Keratinocyte (primary cell): ENCODE measurements at regions not wholly inside any gene's neighbourhood (a gene's known extent, or its start where the extent isn't known, plus 50 kb on each side); places are given as distances from the start of the nearest gene placed in this dataset.

Source experiments
- DNase-seq: peaks from one replicate; pipeline ENCODE4 v3.0.0-alpha.2; 2011; ENCODE audit warnings: low read depth, missing footprints, low spot score
- FAIRE-seq: peaks from 2 replicates; lab custom pipeline; 2011; peaks lifted over from hg19 to GRCh38; lab: Jason Lieb, UNC
- H2AFZ ChIP-seq: 2 replicates; pipeline ENCODE4 v1.6.0; 2012; ENCODE audit warnings: low read length, control low read depth, inconsistent platforms; ENCODE audit not compliant: control insufficient read depth
- H3K27ac ChIP-seq: 2 replicates; pipeline ENCODE4 v1.5.1; 2011; ENCODE audit warnings: low read length; ENCODE audit not compliant: control insufficient read depth, insufficient read depth
- H3K27me3 ChIP-seq: 3 replicates; pipeline ENCODE4 v1.6.0; 2011; ENCODE audit warnings: low read length; ENCODE audit not compliant: control insufficient read depth, insufficient read depth; ENCODE audit errors: extremely low read depth
- H3K36me3 ChIP-seq, 2 experiments: 2 replicates in 1 of 2; 3 replicates in 1 of 2; pipeline ENCODE4 v1.5.1; 2011; ENCODE audit warnings: low read length in 2 of 2, mild to moderate bottlenecking in 1 of 2; ENCODE audit not compliant: control insufficient read depth in 2 of 2, insufficient read depth in 2 of 2; ENCODE audit errors: extremely low read depth in 1 of 2
- H3K4me1 ChIP-seq: 3 replicates; pipeline ENCODE4 v1.5.1; 2011; ENCODE audit warnings: low read length; ENCODE audit not compliant: control insufficient read depth, insufficient read depth; ENCODE audit errors: extremely low read depth
- H3K4me2 ChIP-seq: 3 replicates; pipeline ENCODE4 v1.6.0; 2011; ENCODE audit warnings: low read depth, low read length; ENCODE audit not compliant: control insufficient read depth, insufficient read depth; ENCODE audit errors: extremely low read depth
- H3K4me3 ChIP-seq, 3 experiments: fragments of 200-600 bp in 1 of 3; sonication (generic) in 1 of 3; 2 replicates in 2 of 3; 3 replicates in 1 of 3; pipeline ENCODE4 v1.5.1; 2011 to 2016; ENCODE audit warnings: low read length in 3 of 3, mild to moderate bottlenecking in 3 of 3, control low read depth in 2 of 3, inconsistent platforms in 1 of 3, low read depth in 1 of 3, mixed read lengths in 1 of 3, mixed run types in 1 of 3, moderate library complexity in 1 of 3; ENCODE audit not compliant: control insufficient read depth in 2 of 3, insufficient read depth in 2 of 3; ENCODE audit errors: extremely low read depth in 1 of 3
- H3K79me2 ChIP-seq: 2 replicates; pipeline ENCODE4 v1.6.0; 2012; ENCODE audit warnings: low read length; ENCODE audit not compliant: control insufficient read depth, insufficient read depth
- H3K9ac ChIP-seq: 3 replicates; pipeline ENCODE4 v1.6.0; 2011; ENCODE audit warnings: low read length; ENCODE audit not compliant: control insufficient read depth, insufficient read depth; ENCODE audit errors: extremely low read depth
- H3K9me1 ChIP-seq: 3 replicates; pipeline ENCODE4 v1.6.0; 2011; ENCODE audit warnings: low read length; ENCODE audit not compliant: control insufficient read depth, insufficient read depth; ENCODE audit errors: extremely low read depth
- H3K9me3 ChIP-seq: 2 replicates; pipeline ENCODE4 v1.5.1; 2012; ENCODE audit warnings: low read depth, low read length; ENCODE audit not compliant: control insufficient read depth
- H4K20me1 ChIP-seq: 3 replicates; pipeline ENCODE4 v1.6.0; 2011; ENCODE audit warnings: low read length; ENCODE audit not compliant: control insufficient read depth, insufficient read depth; ENCODE audit errors: extremely low read depth
- EZH2 ChIP-seq: IDR thresholded peaks from one replicate; pipeline ENCODE4 v1.6.1; 2012; ENCODE audit warnings: inconsistent platforms, mild to moderate bottlenecking, low read length, moderate library complexity
- dilution Hi-C: fragments of 300-500 bp; cut with MboI; formaldehyde crosslinking; loops from one replicate; pipeline ENCODE4 v1.7.0; 2020; ENCODE audit warnings: low sequenced_read_pairs; ENCODE audit not compliant: extremely low pct_ligation_motif_present
- TF ChIP-seq, protein P1 (sequence below), 3 experiments: IDR thresholded peaks in 1 of 3; conservative IDR thresholded peaks in 1 of 3; optimal IDR thresholded peaks in 1 of 3; 2 replicates in 2 of 3; 3 replicates in 1 of 3; pipeline versions ENCODE3 to v1.5.1; 2011; ENCODE audit warnings: low read length in 3 of 3, mild to moderate bottlenecking in 3 of 3, moderate library complexity in 2 of 3, control low read depth in 1 of 3, inconsistent platforms in 1 of 3; ENCODE audit not compliant: insufficient read depth in 2 of 3; ENCODE audit errors: extremely low read depth in 1 of 3

DNA sequence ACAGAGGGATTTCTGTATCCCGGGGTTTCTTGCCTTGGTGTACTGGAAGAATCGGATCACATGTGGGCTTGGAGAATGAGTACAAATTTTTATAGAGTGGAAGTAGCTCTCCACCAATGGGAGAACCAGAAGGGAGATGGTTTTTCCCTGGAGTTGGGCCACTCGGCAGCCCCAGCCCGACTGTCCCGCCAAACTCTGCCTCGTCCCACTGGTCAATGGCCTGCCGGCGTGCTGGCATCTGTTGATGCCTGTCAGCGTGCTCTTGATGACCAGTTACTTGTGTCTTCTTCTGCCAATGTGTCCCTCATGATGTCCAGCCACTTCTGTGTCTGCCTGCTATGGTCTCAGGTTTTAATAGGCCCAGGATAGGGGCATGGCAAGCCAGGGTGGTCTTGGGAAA is 100.5 kb downstream of the CFAP44 start:
- H3K27ac ChIP-seq: no peak overlapping the region
- FAIRE-seq: no peak
- no peak overlapping the region for H3K4me3 ChIP-seq
- no peak overlapping the region for H2AFZ ChIP-seq
- no peak for DNase-seq
- no peaks in the 10 kb centered on the region for H3K36me3 ChIP-seq
- no peaks in the 10 kb centered on the region for H4K20me1 ChIP-seq
- H3K27me3 ChIP-seq: no peaks in the 10 kb centered on the region
- no peak overlapping the region for H3K4me2 ChIP-seq
- H3K9me3 ChIP-seq: no peaks in the 10 kb centered on the region
- H3K9me1 ChIP-seq: no peaks in the 10 kb centered on the region
- dilution Hi-C loops: no loop called here
- TF ChIP-seq, protein P1, sequence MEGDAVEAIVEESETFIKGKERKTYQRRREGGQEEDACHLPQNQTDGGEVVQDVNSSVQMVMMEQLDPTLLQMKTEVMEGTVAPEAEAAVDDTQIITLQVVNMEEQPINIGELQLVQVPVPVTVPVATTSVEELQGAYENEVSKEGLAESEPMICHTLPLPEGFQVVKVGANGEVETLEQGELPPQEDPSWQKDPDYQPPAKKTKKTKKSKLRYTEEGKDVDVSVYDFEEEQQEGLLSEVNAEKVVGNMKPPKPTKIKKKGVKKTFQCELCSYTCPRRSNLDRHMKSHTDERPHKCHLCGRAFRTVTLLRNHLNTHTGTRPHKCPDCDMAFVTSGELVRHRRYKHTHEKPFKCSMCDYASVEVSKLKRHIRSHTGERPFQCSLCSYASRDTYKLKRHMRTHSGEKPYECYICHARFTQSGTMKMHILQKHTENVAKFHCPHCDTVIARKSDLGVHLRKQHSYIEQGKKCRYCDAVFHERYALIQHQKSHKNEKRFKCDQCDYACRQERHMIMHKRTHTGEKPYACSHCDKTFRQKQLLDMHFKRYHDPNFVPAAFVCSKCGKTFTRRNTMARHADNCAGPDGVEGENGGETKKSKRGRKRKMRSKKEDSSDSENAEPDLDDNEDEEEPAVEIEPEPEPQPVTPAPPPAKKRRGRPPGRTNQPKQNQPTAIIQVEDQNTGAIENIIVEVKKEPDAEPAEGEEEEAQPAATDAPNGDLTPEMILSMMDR (optimal IDR thresholded peaks at IDR 0.05 in 1 of 3, IDR thresholded peaks at IDR 0.05 in 1 of 3, conservative IDR thresholded peaks at IDR 0.05 in 1 of 3; ENCODE audit: extremely low read depth in 1 of 3, insufficient read depth in 2 of 3, low read length in 3 of 3): no peak
- H3K4me1 ChIP-seq: no peaks in the 10 kb centered on the region
- H3K9ac ChIP-seq: no peak overlapping the region
- H3K79me2 ChIP-seq: no peaks in the 10 kb centered on the region

DNA sequence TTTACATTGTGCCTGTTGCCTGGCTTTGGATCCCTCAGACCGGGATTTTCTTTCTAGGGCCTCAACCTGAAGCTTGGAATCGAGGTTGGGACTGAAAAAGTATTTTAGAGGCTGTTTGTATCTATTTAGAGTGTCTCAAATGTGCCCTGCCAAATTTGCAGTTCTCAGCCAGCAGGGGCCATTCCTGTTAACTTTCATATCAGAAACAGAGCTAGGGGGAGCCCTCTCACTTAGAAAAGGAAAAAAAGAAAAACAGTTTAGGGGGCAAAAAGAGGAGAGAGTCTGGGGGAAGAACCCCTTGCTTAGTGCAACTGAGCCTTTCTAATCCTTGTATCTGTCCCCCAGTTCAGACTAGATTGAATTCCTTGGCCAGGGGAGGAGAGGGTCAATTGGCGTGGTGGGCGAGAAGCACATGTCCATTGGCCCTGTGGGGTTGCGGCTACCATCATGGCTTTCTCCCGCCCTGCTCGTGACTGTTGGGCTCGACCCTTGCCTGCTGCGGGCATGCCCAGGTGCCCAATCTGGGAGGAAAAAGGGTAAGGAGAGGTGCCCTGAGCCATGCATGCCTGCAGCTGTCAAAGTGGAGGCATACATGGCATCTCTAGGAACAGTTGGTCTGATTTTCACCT is 101.6 kb downstream of the CFAP44 start:
- Histone ChIP-seq H3K4me1 (no peaks in the 10 kb centered on the region), H3K79me2 (no peaks in the 10 kb centered on the region), H3K9ac (no peak overlapping the region), H3K27me3 (no peaks in the 10 kb centered on the region), H3K9me3 (no peaks in the 10 kb centered on the region), H4K20me1 (no peaks in the 10 kb centered on the region), H3K4me3 (no peak overlapping the region), H3K4me2 (no peak overlapping the region), H3K27ac (no peak overlapping the region), H3K36me3 (no peaks in the 10 kb centered on the region), H3K9me1 (no peaks in the 10 kb centered on the region), H2AFZ (no peak overlapping the region)
- dilution Hi-C loops: no loop called here
- TF ChIP-seq EZH2: no peak
- TF ChIP-seq, protein P1 (optimal IDR thresholded peaks at IDR 0.05 in 1 of 3, IDR thresholded peaks at IDR 0.05 in 1 of 3, conservative IDR thresholded peaks at IDR 0.05 in 1 of 3; ENCODE audit: extremely low read depth in 1 of 3, insufficient read depth in 2 of 3, low read length in 3 of 3): peak in 1 of 3 experiments; percentile 16
- DNase-seq: no peak
- FAIRE-seq: no peak
